ENCODE measurements at regions not wholly inside any gene's neighbourhood (a gene's known extent, or its start where the extent isn't known, plus 50 kb on each side); places are given as distances from the start of the nearest gene placed in this dataset.

GRCh38 chr18:44624052-44624451 is 56.6 kb upstream of the SETBP1 start:
- Histone ChIP-seq H3K36me3 (replicated peaks in 1 of 2; ENCODE audit: control extremely low read depth in 1 of 2, control insufficient read depth in 1 of 2, extremely low read depth in 1 of 2, insufficient read depth in 2 of 2, low read length in 1 of 2) (no peaks in the 10 kb centered on the region), H3K4me2 (replicated peaks; ENCODE audit: low read depth, low read length, poor library complexity, severe bottlenecking) (no peak overlapping the region), H4K20me1 (ENCODE audit: control insufficient read depth, insufficient read depth, low read length, poor library complexity, severe bottlenecking) (no peaks in the 10 kb centered on the region), H3K9ac (ENCODE audit: low read length) (no peak overlapping the region), H3K4me3 (ENCODE audit: control extremely low read depth in 1 of 5, extremely low read depth in 1 of 5, insufficient read depth in 1 of 5, low read depth in 2 of 5, low read length in 4 of 5) (no peak overlapping the region), H3K79me2 (ENCODE audit: control insufficient read depth, insufficient read depth, low read length) (no peaks in the 10 kb centered on the region), H3K27ac (ENCODE audit: low read length in 2 of 2) (no peak overlapping the region), H3K4me1 (ENCODE audit: control insufficient read depth in 2 of 2, insufficient read depth in 2 of 2, low read length in 2 of 2) (no peaks in the 10 kb centered on the region), H2AFZ (ENCODE audit: insufficient read depth, low read depth, low read length, poor library complexity, severe bottlenecking) (no peak overlapping the region), H3K27me3 (replicated peaks in 1 of 4; ENCODE audit: control extremely low read depth in 1 of 4, control insufficient read depth in 3 of 4, insufficient read depth in 4 of 4, low read length in 3 of 4) (no peaks in the 10 kb centered on the region), H3K9me3 (ENCODE audit: control extremely low read depth in 1 of 3, control insufficient read depth in 2 of 3, insufficient read depth in 1 of 3, low read length in 2 of 3) (peaks cover 0 to 2% (median 0%) of the 10 kb centered on the region in 3 donors)
- intact Hi-C loops (cut with micrococcal nuclease): no loop called here
- ATAC-seq (ENCODE audit: low read depth) (no peak), DNase-seq (no peak)
- H3K27ac Mint-ChIP-seq: no peak overlapping the region
- ChIA-PET CTCF (no interaction called here), POLR2A (no interaction called here)
- no peak for TF ChIP-seq CTCF (IDR thresholded peaks at IDR 0.05)
- no peak for TF ChIP-seq EZH2 (IDR thresholded peaks at IDR 0.05; ENCODE audit: borderline replicate concordance, insufficient read depth, low read depth, low read length, poor library complexity, severe bottlenecking)
- no peaks in the 10 kb centered on the region for H3K27me3 Mint-ChIP-seq
- no peaks in the 10 kb centered on the region for H3K9me3 Mint-ChIP-seq (ENCODE audit: insufficient read depth)
- H3K4me3 Mint-ChIP-seq: no peak overlapping the region
- peaks cover 3% of the 10 kb centered on the region for H3K4me1 Mint-ChIP-seq

- Histone ChIP-seq H3K27ac (ENCODE audit: low read length in 2 of 2) (no peak overlapping the region), H2AFZ (ENCODE audit: insufficient read depth, low read depth, low read length, poor library complexity, severe bottlenecking) (no peak overlapping the region), H4K20me1 (ENCODE audit: control insufficient read depth, insufficient read depth, low read length, poor library complexity, severe bottlenecking) (no peaks in the 10 kb centered on the region), H3K27me3 (replicated peaks in 1 of 4; ENCODE audit: control extremely low read depth in 1 of 4, control insufficient read depth in 3 of 4, insufficient read depth in 4 of 4, low read length in 3 of 4) (no peaks in the 10 kb centered on the region), H3K4me1 (ENCODE audit: control insufficient read depth in 2 of 2, insufficient read depth in 2 of 2, low read length in 2 of 2) (no peaks in the 10 kb centered on the region), H3K4me3 (ENCODE audit: control extremely low read depth in 1 of 5, extremely low read depth in 1 of 5, insufficient read depth in 1 of 5, low read depth in 2 of 5, low read length in 4 of 5) (no peak overlapping the region), H3K9me3 (ENCODE audit: control extremely low read depth in 1 of 3, control insufficient read depth in 2 of 3, insufficient read depth in 1 of 3, low read length in 2 of 3) (no peaks in the 10 kb centered on the region), H3K36me3 (replicated peaks in 1 of 2; ENCODE audit: control extremely low read depth in 1 of 2, control insufficient read depth in 1 of 2, extremely low read depth in 1 of 2, insufficient read depth in 2 of 2, low read length in 1 of 2) (no peaks in the 10 kb centered on the region), H3K79me2 (ENCODE audit: control insufficient read depth, insufficient read depth, low read length) (no peaks in the 10 kb centered on the region), H3K9ac (ENCODE audit: low read length) (no peak overlapping the region), H3K4me2 (replicated peaks; ENCODE audit: low read depth, low read length, poor library complexity, severe bottlenecking) (no peak overlapping the region)
- H3K27ac Mint-ChIP-seq: no peak overlapping the region
- no peaks in the 10 kb centered on the region for H3K27me3 Mint-ChIP-seq
- DNase-seq: no peak
- H3K4me3 Mint-ChIP-seq: no peak overlapping the region
- intact Hi-C loops (cut with micrococcal nuclease): no loop called here
- ChIA-PET POLR2A (no interaction called here), CTCF (no interaction called here)
- TF ChIP-seq CTCF (IDR thresholded peaks at IDR 0.05): no peak
- TF ChIP-seq EZH2 (IDR thresholded peaks at IDR 0.05; ENCODE audit: borderline replicate concordance, insufficient read depth, low read depth, low read length, poor library complexity, severe bottlenecking): no peak
- peaks cover 6% of the 10 kb centered on the region for H3K4me1 Mint-ChIP-seq
- 63% methylated on average over 2 of the region's 3 CpGs for WGBS (ENCODE audit: insufficient coverage)
- no peak for ATAC-seq (ENCODE audit: low read depth)
- H3K9me3 Mint-ChIP-seq (ENCODE audit: insufficient read depth): no peaks in the 10 kb centered on the region
Measured at GRCh38 chr18:44625386-44625785, 55.3 kb upstream of the SETBP1 start.

Data from B cell (primary cell).